H1 (cell line): ENCODE measurements at regions not wholly inside any gene's neighbourhood (a gene's known extent, or its start where the extent isn't known, plus 50 kb on each side); places are given as distances from the start of the nearest gene placed in this dataset.

Source experiments
- CTCF ChIA-PET: fragments of 300-600 bp; sonication (Branson Sonifier 250); formaldehyde crosslinking; loops from one replicate; lab custom pipeline; 2021; ENCODE audit not compliant: partially characterized antibody; lab: Charles Lee
- POLR2A ChIA-PET: fragments of 300-600 bp; sonication (Branson Sonifier 250); formaldehyde crosslinking; loops from one replicate; lab custom pipeline; 2021; ENCODE audit warnings: inconsistent platforms; ENCODE audit not compliant: partially characterized antibody; lab: Charles Lee
- DNase-seq, 2 experiments: peaks; one replicate each; pipeline versions ENCODE4 v3.0.0 to v3.0.0-alpha.2; 2010 to 2022; ENCODE audit warnings: low spot score in 2 of 2, low read depth in 1 of 2, mixed read lengths in 1 of 2
- FAIRE-seq: peaks from 2 replicates; lab custom pipeline; 2011; peaks lifted over from hg19 to GRCh38; lab: Jason Lieb, UNC
- H2AFZ ChIP-seq: 2 replicates; pipeline ENCODE4 v1.8.1; 2012; ENCODE audit warnings: low read length, inconsistent platforms
- H2AK5ac ChIP-seq: 2 replicates; pipeline ENCODE4 v1.6.1; 2013; ENCODE audit warnings: low read depth, low read length
- H2BK120ac ChIP-seq: replicated peaks from 2 replicates; pipeline ENCODE3; 2013; ENCODE audit warnings: low read depth, low read length, inconsistent platforms
- H2BK12ac ChIP-seq: 2 replicates; pipeline ENCODE4 v1.6.1; 2013; ENCODE audit warnings: low read depth, low read length
- H2BK15ac ChIP-seq: 2 replicates; pipeline ENCODE4 v1.6.1; 2013; ENCODE audit warnings: low read length
- H2BK20ac ChIP-seq: 2 replicates; pipeline ENCODE4 v1.6.1; 2013; ENCODE audit warnings: low read length
- H2BK5ac ChIP-seq: 2 replicates; pipeline ENCODE4 v1.6.1; 2013; ENCODE audit warnings: low read depth, low read length
- H3K14ac ChIP-seq: 2 replicates; pipeline ENCODE4 v1.6.1; 2013; ENCODE audit warnings: inconsistent platforms; ENCODE audit not compliant: insufficient read length
- H3K18ac ChIP-seq: 2 replicates; pipeline ENCODE4 v1.6.1; 2013; ENCODE audit warnings: low read length; ENCODE audit errors: extremely low read depth
- H3K23ac ChIP-seq: 2 replicates; pipeline ENCODE4 v1.6.1; 2013; ENCODE audit warnings: inconsistent platforms; ENCODE audit not compliant: insufficient read length
- H3K23me2 ChIP-seq: 2 replicates; pipeline ENCODE4 v1.6.1; 2013; ENCODE audit warnings: low read depth, low read length
- H3K27ac ChIP-seq: 2 replicates; pipeline ENCODE4 v1.6.1; 2011; ENCODE audit warnings: low read depth, low read length, inconsistent platforms
- H3K27me3 ChIP-seq, 4 experiments: replicated peaks in 1 of 4; 1 replicate in 1 of 4; 2 replicates in 3 of 4; pipeline versions ENCODE4 v1.6.1 to v1.8.1; 2011 to 2013; ENCODE audit warnings: low read length in 3 of 4, mild to moderate bottlenecking in 3 of 4, inconsistent platforms in 2 of 4, mixed read lengths in 2 of 4, moderate library complexity in 1 of 4; ENCODE audit not compliant: control insufficient read depth in 3 of 4, insufficient read depth in 3 of 4; ENCODE audit errors: extremely low read depth in 1 of 4
- H3K36me3 ChIP-seq, 4 experiments: 2 replicates each; pipeline versions ENCODE4 v1.6.1 to v1.8.1; 2011 to 2013; ENCODE audit warnings: mild to moderate bottlenecking in 4 of 4, low read length in 3 of 4, moderate library complexity in 2 of 4, control low read depth in 1 of 4, inconsistent platforms in 1 of 4; ENCODE audit not compliant: insufficient read depth in 4 of 4, control insufficient read depth in 2 of 4
- H3K4ac ChIP-seq: replicated peaks from 2 replicates; pipeline ENCODE3; 2013; ENCODE audit warnings: low read length, low read depth, mixed read lengths, inconsistent platforms; ENCODE audit not compliant: insufficient read length
- H3K4me1 ChIP-seq, 4 experiments: replicated peaks in 1 of 4; 1 replicate in 1 of 4; 2 replicates in 3 of 4; pipeline versions ENCODE4 v1.6.1 to v1.8.1; 2011 to 2013; ENCODE audit warnings: low read length in 3 of 4, inconsistent platforms in 2 of 4, mixed read lengths in 1 of 4; ENCODE audit not compliant: insufficient read depth in 4 of 4, control insufficient read depth in 3 of 4
- H3K4me2 ChIP-seq, 2 experiments: 2 replicates each; pipeline versions ENCODE4 v1.6.1 to v1.8.1; 2011 to 2013; ENCODE audit warnings: low read depth in 2 of 2, low read length in 2 of 2, control low read depth in 1 of 2, inconsistent platforms in 1 of 2, mild to moderate bottlenecking in 1 of 2; ENCODE audit not compliant: insufficient read depth in 1 of 2
- H3K4me3 ChIP-seq, 4 experiments: fragments of 200-600, 300-600 bp in 1 of 4; sonication (generic), shearing (Covaris generic), sonication (Bioruptor Twin) in 1 of 4; 2 replicates each; pipeline versions ENCODE4 v1.5.1 to v1.8.1; 2011 to 2016; ENCODE audit warnings: low read length in 4 of 4, low read depth in 3 of 4, control low read depth in 2 of 4, inconsistent platforms in 2 of 4, mild to moderate bottlenecking in 2 of 4, mixed read lengths in 1 of 4, moderate library complexity in 1 of 4; ENCODE audit not compliant: insufficient read depth in 2 of 4; ENCODE audit errors: extremely low read depth in 1 of 4
- H3K56ac ChIP-seq: replicated peaks from 2 replicates; pipeline ENCODE3; 2013; ENCODE audit warnings: low read depth, mild to moderate bottlenecking, mixed read lengths, low read length, inconsistent platforms; ENCODE audit not compliant: insufficient read length
- H3K79me1 ChIP-seq: 2 replicates; pipeline ENCODE4 v1.6.1; 2013; ENCODE audit warnings: low read depth, low read length, control low read depth
- H3K79me2 ChIP-seq, 2 experiments: 2 replicates each; pipeline versions ENCODE4 v1.6.1 to v1.8.1; 2012 to 2013; ENCODE audit warnings: low read length in 2 of 2, mild to moderate bottlenecking in 2 of 2, inconsistent platforms in 1 of 2; ENCODE audit not compliant: insufficient read depth in 2 of 2, control insufficient read depth in 1 of 2
- H3K9ac ChIP-seq, 4 experiments: replicated peaks in 1 of 4; 1 replicate in 1 of 4; 2 replicates in 3 of 4; pipeline versions ENCODE4 v1.6.1 to v1.8.1; 2011 to 2013; ENCODE audit warnings: low read depth in 3 of 4, low read length in 3 of 4, control low read depth in 2 of 4, mild to moderate bottlenecking in 2 of 4, moderate library complexity in 2 of 4, inconsistent platforms in 1 of 4; ENCODE audit errors: extremely low read depth in 1 of 4
- H3K9me3 ChIP-seq, 2 experiments: 2 replicates each; pipeline versions ENCODE4 v1.6.1 to v1.8.1; 2012 to 2013; ENCODE audit warnings: mild to moderate bottlenecking in 2 of 2, moderate library complexity in 2 of 2, control low read depth in 1 of 2, inconsistent platforms in 1 of 2, low read depth in 1 of 2, low read length in 1 of 2, mixed read lengths in 1 of 2; ENCODE audit not compliant: insufficient read depth in 2 of 2
- H4K20me1 ChIP-seq, 2 experiments: replicated peaks in 1 of 2; 2 replicates each; pipeline versions ENCODE3 to v1.8.1; 2011 to 2013; ENCODE audit warnings: inconsistent platforms in 2 of 2, low read length in 2 of 2, mild to moderate bottlenecking in 1 of 2; ENCODE audit not compliant: insufficient read depth in 2 of 2, control insufficient read depth in 1 of 2
- H4K5ac ChIP-seq: 2 replicates; pipeline ENCODE4 v1.6.1; 2013; ENCODE audit warnings: low read length, low read depth, mixed read lengths, inconsistent platforms; ENCODE audit not compliant: insufficient read length
- H4K8ac ChIP-seq: 2 replicates; pipeline ENCODE4 v1.8.0; 2013; ENCODE audit warnings: mild to moderate bottlenecking, moderate library complexity, low read length, inconsistent platforms; ENCODE audit not compliant: insufficient read depth; ENCODE audit errors: extremely low read depth
- H4K91ac ChIP-seq: replicated peaks from 2 replicates; pipeline ENCODE3; 2013; ENCODE audit warnings: low read length, mixed read lengths, inconsistent platforms; ENCODE audit not compliant: insufficient read length
- BCL11A ChIP-seq, 2 experiments: IDR thresholded peaks; one replicate each; pipeline ENCODE4 v1.6.1; 2011; ENCODE audit warnings: low read depth in 2 of 2, low read length in 2 of 2, mild to moderate bottlenecking in 2 of 2
- BRCA1 ChIP-seq: IDR thresholded peaks from 2 replicates; pipeline ENCODE4 v1.6.1; 2012; ENCODE audit warnings: low read depth, low read length, improper control_type of control experiment
- CBX5 ChIP-seq: fragments of 300-800, 300-1000 bp; sonication (generic); IDR thresholded peaks from 2 replicates; pipeline ENCODE4 v1.7.1; 2016; ENCODE audit warnings: antibody characterized with exemption, low read length, low read depth
- CHD1 ChIP-seq: IDR thresholded peaks from 2 replicates; pipeline ENCODE4 v1.6.1; 2012; ENCODE audit warnings: low read depth, low read length, improper control_type of control experiment
- CHD2 ChIP-seq: IDR thresholded peaks from 2 replicates; pipeline ENCODE4 v1.6.1; 2012; ENCODE audit warnings: low read length, improper control_type of control experiment
- FOSL1 ChIP-seq: IDR thresholded peaks from 2 replicates; pipeline ENCODE4 v1.6.1; 2011; ENCODE audit warnings: mild to moderate bottlenecking, low read depth, low read length, moderate library complexity; ENCODE audit not compliant: insufficient read depth
- GTF2F1 ChIP-seq: IDR thresholded peaks from 2 replicates; pipeline ENCODE4 v1.6.1; 2012; ENCODE audit warnings: low read depth, low read length, improper control_type of control experiment, borderline replicate concordance
- HDAC2 ChIP-seq, 2 experiments: fragments of 300-600 bp in 1 of 2; sonication (generic) in 1 of 2; IDR thresholded peaks; 2 replicates each; pipeline ENCODE4 v1.6.1; 2011 to 2012; ENCODE audit warnings: low read depth in 2 of 2, low read length in 2 of 2, mild to moderate bottlenecking in 2 of 2, moderate library complexity in 2 of 2, borderline replicate concordance in 1 of 2, inconsistent platforms in 1 of 2
- JUND ChIP-seq: IDR thresholded peaks from 2 replicates; pipeline ENCODE4 v1.6.1; 2011; ENCODE audit warnings: mild to moderate bottlenecking, improper control_type of control experiment, low read length
- KDM1A ChIP-seq: fragments of 200-600, 300-600 bp; sonication (generic); IDR thresholded peaks from 2 replicates; pipeline ENCODE4 v1.7.1; 2016; ENCODE audit warnings: mild to moderate bottlenecking, low read length, borderline replicate concordance
- MAX ChIP-seq: IDR thresholded peaks from 2 replicates; pipeline ENCODE4 v1.6.1; 2012; ENCODE audit warnings: inconsistent platforms
- RFX5 ChIP-seq: IDR thresholded peaks from 2 replicates; pipeline ENCODE4 v1.6.1; 2011; ENCODE audit warnings: low read depth, low read length, improper control_type of control experiment, borderline replicate concordance
- SIX5 ChIP-seq: IDR thresholded peaks from 2 replicates; pipeline ENCODE4 v1.6.1; 2011; ENCODE audit warnings: mild to moderate bottlenecking, low read depth, low read length
- SP1 ChIP-seq: IDR thresholded peaks from 2 replicates; pipeline ENCODE4 v1.6.1; 2011; ENCODE audit warnings: low read depth, low read length
- SP4 ChIP-seq: IDR thresholded peaks from 2 replicates; pipeline ENCODE4 v1.6.1; 2012; ENCODE audit warnings: low read length, inconsistent platforms
- SRF ChIP-seq: IDR thresholded peaks from 2 replicates; pipeline ENCODE4 v1.6.1; 2011; ENCODE audit warnings: mild to moderate bottlenecking, low read depth, low read length, moderate library complexity
- WGBS, 2 experiments: shearing (Covaris generic) in 1 of 2; methylation state at CpG; one replicate each; pipeline versions ENCODE4 v1.1.6 to v1.1.7; 2013 to 2015; ENCODE audit warnings: low lambda C conversion rate in 2 of 2, mixed read lengths in 2 of 2, inconsistent platforms in 1 of 2, low coverage in 1 of 2, missing lambda C conversion rate in 1 of 2; ENCODE audit not compliant: insufficient replicate concordance in 2 of 2, insufficient coverage in 1 of 2, insufficient read length in 1 of 2; ENCODE audit errors: extremely low coverage in 1 of 2, missing lambda C conversion rate in 1 of 2; 5-methylcytosine and 5-hydroxymethylcytosine counted together

DNA sequence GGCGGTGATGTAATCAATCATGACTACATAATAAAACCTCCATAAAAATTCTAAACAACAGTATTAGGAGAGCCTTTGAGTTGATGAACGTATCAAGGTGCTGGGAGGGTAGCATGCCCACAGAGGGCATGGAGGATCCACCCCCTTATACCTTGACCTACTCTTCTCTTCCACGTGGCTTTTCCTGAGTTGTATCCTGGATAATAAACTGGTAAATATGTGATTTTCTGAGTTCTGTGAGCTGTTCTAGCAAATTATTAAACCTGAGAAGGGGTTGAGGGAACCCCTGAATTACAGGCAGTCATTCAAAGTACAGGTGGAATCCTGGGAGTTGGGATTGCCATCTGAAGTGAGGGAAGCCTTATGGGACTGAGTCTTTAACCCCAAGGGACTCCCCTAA, 446.9 kb downstream of the DYNC2H1 start:
- Histone ChIP-seq H4K5ac (no peak overlapping the region), H2AK5ac (no peak overlapping the region), H3K23ac (no peak overlapping the region), H2BK15ac (no peak overlapping the region), H4K20me1 (no peaks in the 10 kb centered on the region), H2BK12ac (no peak overlapping the region), H3K9ac (no peak overlapping the region), H3K56ac (no peak overlapping the region), H3K14ac (no peak overlapping the region), H2BK20ac (no peak overlapping the region), H3K18ac (no peak overlapping the region), H3K79me2 (no peaks in the 10 kb centered on the region), H2BK120ac (no peak overlapping the region), H3K36me3 (no peaks in the 10 kb centered on the region), H3K23me2 (peaks cover 2% of the 10 kb centered on the region; the same call in 1 of the 2 replicates), H2AFZ (no peak overlapping the region), H3K79me1 (no peaks in the 10 kb centered on the region; the same call in 1 of the 2 replicates), H3K27ac (no peak overlapping the region), H2BK5ac (no peak overlapping the region), H4K8ac (no peak overlapping the region), H4K91ac (no peak overlapping the region), H3K4me2 (no peak overlapping the region), H3K4me1 (no peaks in the 10 kb centered on the region), H3K9me3 (no peaks in the 10 kb centered on the region), H3K4ac (no peak overlapping the region), H3K4me3 (no peak overlapping the region), H3K27me3 (no peaks in the 10 kb centered on the region)
- DNase-seq (no peak), FAIRE-seq (no peak)
- ChIA-PET CTCF (interaction anchor here (3.5 kb wide), 1 partner anchor 18 kb away, joined by 13 read pairs; no protein-coding TSS in a partner anchor), POLR2A (no interaction called here)
- 91% methylated on average over 3 of the region's 3 CpGs; no CpG with 5 or more reads in 1 of the 2 experiments for WGBS, 2 experiments
- TF ChIP-seq CHD1 (no peak), MAX (no peak), RFX5 (no peak), HDAC2 (IDR thresholded peaks at IDR 0.05; ENCODE audit: borderline replicate concordance in 1 of 2, low read depth in 2 of 2, low read length in 2 of 2) (no peak), SIX5 (no peak), CBX5 (no peak), SRF (no peak), SP4 (no peak), CHD2 (no peak), BCL11A (IDR thresholded peaks at IDR 0.05; ENCODE audit: low read depth in 2 of 2, low read length in 2 of 2) (no peak), JUND (no peak), BRCA1 (no peak), KDM1A (no peak), GTF2F1 (no peak), SP1 (no peak), FOSL1 (no peak)
